A673 (cell line): ENCODE measurements at regions not wholly inside any gene's neighbourhood (a gene's known extent, or its start where the extent isn't known, plus 50 kb on each side); places are given as distances from the start of the nearest gene placed in this dataset.

Experiments
- EZH2 ChIP-seq: fragments of 200-600 bp; sonication (generic); IDR thresholded peaks from 2 replicates; pipeline ENCODE4 v1.6.1; 2017; ENCODE audit warnings: borderline replicate concordance, low read depth, mild to moderate bottlenecking, mixed read lengths, antibody characterized with exemption, low read length; ENCODE audit not compliant: poor library complexity, severe bottlenecking
- TF ChIP-seq, protein P1 (sequence below): fragments of 300-800, 200-600 bp; sonication (generic); conservative IDR thresholded peaks from 2 replicates; pipeline ENCODE4 v1.5.1; 2017; ENCODE audit warnings: low read depth, mild to moderate bottlenecking, antibody characterized with exemption, low read length, moderate library complexity, mixed read lengths

DNA sequence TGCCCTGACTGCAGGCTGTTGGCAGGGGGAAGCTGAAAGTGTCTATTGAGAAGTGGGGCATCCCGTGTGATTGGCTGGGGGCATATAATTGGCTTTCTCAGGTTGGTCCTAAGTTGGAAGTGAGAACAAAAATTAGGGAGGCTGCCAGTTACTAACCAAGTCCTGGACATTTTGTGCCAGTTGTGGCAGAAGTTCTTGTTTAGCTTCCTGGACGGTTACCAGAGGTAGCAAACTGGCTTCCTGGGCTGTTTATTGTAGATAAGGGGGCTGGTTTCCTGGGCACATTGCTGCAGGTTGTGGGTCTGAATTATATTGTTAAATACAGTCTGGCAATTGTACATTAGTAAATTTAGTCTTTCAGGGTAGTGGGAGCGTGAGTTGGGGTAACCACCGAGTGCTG lies 50.6 kb upstream of the SLC2A12 start:
- TF ChIP-seq, protein P1, sequence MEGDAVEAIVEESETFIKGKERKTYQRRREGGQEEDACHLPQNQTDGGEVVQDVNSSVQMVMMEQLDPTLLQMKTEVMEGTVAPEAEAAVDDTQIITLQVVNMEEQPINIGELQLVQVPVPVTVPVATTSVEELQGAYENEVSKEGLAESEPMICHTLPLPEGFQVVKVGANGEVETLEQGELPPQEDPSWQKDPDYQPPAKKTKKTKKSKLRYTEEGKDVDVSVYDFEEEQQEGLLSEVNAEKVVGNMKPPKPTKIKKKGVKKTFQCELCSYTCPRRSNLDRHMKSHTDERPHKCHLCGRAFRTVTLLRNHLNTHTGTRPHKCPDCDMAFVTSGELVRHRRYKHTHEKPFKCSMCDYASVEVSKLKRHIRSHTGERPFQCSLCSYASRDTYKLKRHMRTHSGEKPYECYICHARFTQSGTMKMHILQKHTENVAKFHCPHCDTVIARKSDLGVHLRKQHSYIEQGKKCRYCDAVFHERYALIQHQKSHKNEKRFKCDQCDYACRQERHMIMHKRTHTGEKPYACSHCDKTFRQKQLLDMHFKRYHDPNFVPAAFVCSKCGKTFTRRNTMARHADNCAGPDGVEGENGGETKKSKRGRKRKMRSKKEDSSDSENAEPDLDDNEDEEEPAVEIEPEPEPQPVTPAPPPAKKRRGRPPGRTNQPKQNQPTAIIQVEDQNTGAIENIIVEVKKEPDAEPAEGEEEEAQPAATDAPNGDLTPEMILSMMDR, result no peak
- TF ChIP-seq EZH2, result no peak
